COLO668 (cell line): ENCODE measurements at regions not wholly inside any gene's neighbourhood (a gene's known extent, or its start where the extent isn't known, plus 50 kb on each side); places are given as distances from the start of the nearest gene placed in this dataset.

Source experiments
- DNase-seq: peaks from one replicate; lab custom pipeline; 2025; ENCODE audit not compliant: unreplicated experiment; lab: John Stamatoyannopoulos, UW

DNA sequence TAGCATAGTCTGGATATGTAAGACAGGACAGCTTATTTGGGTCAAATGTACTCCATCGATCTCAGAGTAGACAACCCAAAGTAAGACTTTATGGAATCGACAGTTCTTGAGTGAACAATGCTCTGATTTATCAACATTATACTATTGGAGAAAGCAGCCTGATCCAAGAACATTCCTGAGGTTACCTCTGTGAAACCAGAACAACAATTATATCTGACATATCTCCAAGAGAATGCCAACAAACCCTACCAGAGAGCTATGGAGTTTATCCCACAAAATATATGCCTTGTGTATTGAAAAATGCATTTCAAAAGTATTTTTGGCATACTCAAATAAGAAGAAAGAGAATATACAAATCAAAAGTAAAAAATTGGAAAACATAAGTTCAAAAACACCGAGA is 1985.9 kb downstream of the EFNA5 start:
- DNase-seq, result no peak

GRCh38 chr5:105680858-105681475 is 1989.8 kb downstream of the EFNA5 start:
- no peak for DNase-seq

DNA sequence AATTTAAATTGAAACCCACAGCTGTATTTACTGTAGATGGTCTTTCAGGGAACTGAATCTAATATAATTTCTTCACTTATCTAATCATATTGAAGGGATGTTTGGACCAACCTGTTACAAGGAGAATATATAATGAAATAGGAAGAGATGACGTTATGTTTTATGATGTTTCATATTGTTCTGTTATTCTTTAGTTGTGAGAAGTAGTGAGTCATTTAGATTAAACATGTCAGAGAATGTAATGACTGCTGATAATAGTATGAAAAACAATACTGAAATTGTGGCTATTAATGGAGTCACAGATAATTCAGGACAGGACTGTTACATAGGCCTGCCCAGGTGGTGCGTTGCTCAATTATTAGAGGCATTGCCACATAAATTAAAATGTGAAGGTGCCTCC is 1993.4 kb downstream of the EFNA5 start:
- no peak for DNase-seq

GRCh38 chr5:105670596-105670995 is 2000.1 kb downstream of the EFNA5 start:
- no peak for DNase-seq

GRCh38 chr5:105663671-105664070 is 2007.1 kb downstream of the EFNA5 start:
- no peak for DNase-seq

GRCh38 chr5:105659396-105659795 is 2011.3 kb downstream of the EFNA5 start:
- DNase-seq, result no peak

GRCh38 chr5:105640328-105640727 is 2030.4 kb downstream of the EFNA5 start:
- DNase-seq, result no peak

GRCh38 chr5:105639511-105639910 is 2031.2 kb downstream of the EFNA5 start:
- no peak for DNase-seq

GRCh38 chr5:105639068-105639467 is 2031.7 kb downstream of the EFNA5 start:
- DNase-seq, result peak; percentile 0

- no peak for DNase-seq
Measured at GRCh38 chr5:105638437-105638836, 2032.3 kb downstream of the EFNA5 start.

GRCh38 chr5:105632043-105632442 is 2038.7 kb downstream of the EFNA5 start:
- DNase-seq, result no peak

GRCh38 chr5:105630803-105631202 is 2039.9 kb downstream of the EFNA5 start:
- no peak for DNase-seq

GRCh38 chr5:105619725-105620124 is 2051.0 kb downstream of the EFNA5 start:
- no peak for DNase-seq

- no peak for DNase-seq
Measured at GRCh38 chr5:105617436-105618215, 2053.1 kb downstream of the EFNA5 start.

- DNase-seq, result no peak
Measured at GRCh38 chr5:105616599-105616998, 2054.0 kb upstream of the NUDT12 start.

- peak; percentile 53 for DNase-seq
Measured at GRCh38 chr5:105602406-105602805, 2039.8 kb upstream of the NUDT12 start.

- DNase-seq, result no peak
Measured at GRCh38 chr5:105593011-105593760, 2030.6 kb upstream of the NUDT12 start.

DNA sequence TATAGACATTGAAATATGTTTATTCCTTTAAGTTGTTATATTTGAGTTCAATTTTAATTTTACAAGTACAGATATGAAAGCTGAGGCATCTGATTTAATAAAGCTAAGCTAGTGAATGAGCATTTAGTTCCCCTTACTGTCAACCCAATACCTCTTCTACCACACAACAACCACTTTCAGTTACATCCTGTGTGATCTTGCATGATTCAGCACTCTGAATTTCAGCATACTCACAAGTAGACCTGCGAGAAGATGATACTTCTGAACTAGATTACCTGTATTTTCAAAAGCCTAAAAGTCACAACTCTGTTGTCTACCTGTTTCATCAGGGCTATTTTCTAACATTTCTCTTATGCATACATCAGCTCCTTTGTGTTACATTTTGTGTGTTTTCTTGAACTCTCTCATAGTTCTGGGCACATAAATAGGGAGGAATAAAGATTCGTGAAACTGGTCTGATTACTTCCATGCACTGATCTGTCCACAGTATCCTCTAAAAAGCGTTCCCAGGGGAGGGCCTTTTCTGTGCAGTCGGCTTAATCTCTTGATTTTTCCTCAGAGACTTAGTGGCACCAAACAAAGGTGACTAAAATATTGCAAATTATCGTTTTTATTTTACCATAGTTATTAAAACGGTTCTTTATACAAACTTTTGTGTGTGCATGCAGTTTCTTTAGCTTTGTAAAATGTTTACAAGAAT is 2025.5 kb upstream of the NUDT12 start:
- no peak for DNase-seq

DNA sequence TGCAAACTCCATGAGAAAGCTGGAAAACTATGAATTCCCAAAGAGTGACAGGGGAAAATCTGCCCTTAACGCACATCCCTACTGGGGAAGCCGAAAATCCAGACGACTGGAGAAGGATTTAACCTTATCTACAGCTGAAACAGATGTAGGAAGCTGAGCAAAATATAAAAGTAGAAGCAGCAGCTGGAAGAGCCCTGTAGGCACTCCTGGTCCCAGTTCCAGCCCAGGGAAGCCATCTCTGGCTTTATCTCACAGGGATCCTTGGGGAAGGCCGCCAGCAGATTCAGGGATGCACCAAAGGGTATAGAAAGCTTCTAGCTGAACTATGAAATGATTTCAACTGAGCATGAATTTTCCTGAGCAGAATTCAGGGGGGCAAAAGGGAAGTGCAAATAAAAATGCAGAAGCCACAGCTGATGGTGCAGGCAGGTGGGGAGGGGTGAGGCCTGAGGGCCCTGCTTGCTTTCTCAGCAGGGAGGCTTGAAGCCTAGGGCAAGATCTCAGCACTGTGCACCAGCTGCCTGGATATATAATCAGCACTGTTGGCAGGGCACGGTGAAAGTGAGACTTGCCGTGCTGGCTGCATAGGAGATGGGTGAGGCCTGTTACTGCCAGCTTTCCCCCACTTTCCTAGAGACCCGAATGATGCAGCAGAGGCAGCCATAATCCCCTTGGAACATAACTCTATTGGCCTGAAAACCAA is 2019.5 kb upstream of the NUDT12 start:
- peak; percentile 35 for DNase-seq

DNA sequence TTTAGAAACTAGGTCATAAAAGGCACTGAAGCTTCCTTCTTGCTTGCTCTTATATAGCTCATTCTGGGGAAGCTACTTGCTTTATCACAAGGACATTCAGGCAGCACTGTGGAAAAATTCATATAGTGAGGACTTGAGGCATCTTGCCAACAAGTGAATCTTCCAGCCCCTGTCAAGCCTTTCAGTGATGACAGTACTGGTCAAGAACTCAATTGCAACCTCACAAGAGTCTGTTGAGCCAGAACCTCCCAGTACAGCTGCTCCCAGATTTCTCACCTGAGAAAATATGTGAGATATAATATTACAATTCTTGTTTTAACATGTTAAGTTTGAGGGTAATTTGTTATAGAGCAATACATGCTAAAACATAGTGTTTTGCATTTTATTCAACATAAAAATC is 2011.0 kb upstream of the NUDT12 start:
- DNase-seq, result no peak

- DNase-seq, result no peak
Measured at GRCh38 chr5:105565531-105565930, 2002.9 kb upstream of the NUDT12 start.
